ENCODE measurements at regions not wholly inside any gene's neighbourhood (a gene's known extent, or its start where the extent isn't known, plus 50 kb on each side); places are given as distances from the start of the nearest gene placed in this dataset.

- no peak for TF ChIP-seq CTCF (IDR thresholded peaks at IDR 0.05; ENCODE audit: extremely low read depth, missing control alignments)
- no peak for DNase-seq (ENCODE audit: low spot score)
Measured at GRCh38 chr2:175688243-175688642, 313.8 kb downstream of the LNPK start.

- no peak for DNase-seq (ENCODE audit: low spot score)
- no peak for TF ChIP-seq CTCF (IDR thresholded peaks at IDR 0.05; ENCODE audit: extremely low read depth, missing control alignments)
Measured at GRCh38 chr2:175687465-175687864, 314.6 kb downstream of the LNPK start.

- TF ChIP-seq CTCF (IDR thresholded peaks at IDR 0.05; ENCODE audit: extremely low read depth, missing control alignments), result no peak
- DNase-seq (ENCODE audit: low spot score), result no peak
Measured at GRCh38 chr2:175686002-175686401, 316.1 kb downstream of the LNPK start.

- no peak for DNase-seq (ENCODE audit: low spot score)
Measured at GRCh38 chr2:175684466-175684865, 317.6 kb downstream of the LNPK start.

GRCh38 chr2:175679728-175680127, 322.3 kb downstream of the LNPK start:
- DNase-seq (ENCODE audit: low spot score), result no peak
- no peak for TF ChIP-seq CTCF (IDR thresholded peaks at IDR 0.05; ENCODE audit: extremely low read depth, missing control alignments)

More at GRCh38 chr2:175684466-175684865, 317.6 kb downstream of the LNPK start:
- TF ChIP-seq CTCF (IDR thresholded peaks at IDR 0.05; ENCODE audit: extremely low read depth, missing control alignments), result no peak

- DNase-seq (ENCODE audit: low spot score), result no peak
Measured at GRCh38 chr2:175679231-175679630, 322.8 kb downstream of the LNPK start.

GRCh38 chr2:175677880-175678279, 324.2 kb downstream of the LNPK start:
- DNase-seq (ENCODE audit: low spot score), result no peak

More at GRCh38 chr2:175679231-175679630, 322.8 kb downstream of the LNPK start:
- no peak for TF ChIP-seq CTCF (IDR thresholded peaks at IDR 0.05; ENCODE audit: extremely low read depth, missing control alignments)

More at GRCh38 chr2:175677880-175678279, 324.2 kb downstream of the LNPK start:
- TF ChIP-seq CTCF (IDR thresholded peaks at IDR 0.05; ENCODE audit: extremely low read depth, missing control alignments), result no peak

Measured in GM20000 (cell line).